Uterus (tissue), 3 donors: ENCODE measurements at regions not wholly inside any gene's neighbourhood (a gene's known extent, or its start where the extent isn't known, plus 50 kb on each side); places are given as distances from the start of the nearest gene placed in this dataset.

Experiments used
- DNase-seq, 2 donors: peaks; one replicate each; pipeline ENCODE4 v3.0.0-alpha.2; 2019 to 2020
- H3K27ac ChIP-seq, 2 donors: fragments of 200-600 bp; sonication (generic); 1 replicate in 1 of 2; 2 replicates in 1 of 2; pipeline ENCODE4 v1.5.1; 2016 to 2018
- H3K27me3 ChIP-seq, 2 donors: fragments of 200-600 bp; sonication (generic); one replicate each; pipeline ENCODE4 v1.5.1; 2018 to 2019; ENCODE audit warnings: control low read depth in 1 of 2
- H3K36me3 ChIP-seq, 2 donors: fragments of 200-600 bp; sonication (generic); one replicate each; pipeline ENCODE4 v1.5.1; 2019; ENCODE audit warnings: control low read depth in 1 of 2
- H3K4me1 ChIP-seq, 2 donors: fragments of 200-600 bp; sonication (generic); one replicate each; pipeline ENCODE4 v1.5.1; 2018 to 2019; ENCODE audit warnings: control low read depth in 1 of 2
- H3K4me3 ChIP-seq, 2 donors: fragments of 200-600 bp; sonication (generic); 1 replicate in 1 of 2; 2 replicates in 1 of 2; pipeline ENCODE4 v1.5.1; 2018 to 2019; ENCODE audit warnings: mild to moderate bottlenecking in 1 of 2
- H3K9me3 ChIP-seq, 2 donors: fragments of 200-600 bp; sonication (generic); one replicate each; pipeline ENCODE4 v1.5.1; 2019; ENCODE audit warnings: control low read depth in 1 of 2
- POLR2A ChIP-seq, 2 donors: fragments of 450-650 bp; IDR thresholded peaks; one replicate each; pipeline ENCODE4 v1.6.1; 2016; ENCODE audit warnings: antibody characterized with exemption in 2 of 2, mild to moderate bottlenecking in 1 of 2, moderate library complexity in 1 of 2
- intact Hi-C: fragments of 100-400 bp; cut with DNase I; formaldehyde crosslinking; loops from one replicate; pipeline ENCODE4 v1.15.1; 2023; ENCODE audit warnings: low total_unique reads
- TF ChIP-seq, protein P1 (sequence below), 4 experiments: fragments of 200-600 bp in 2 of 4; fragments of 450-650 bp in 2 of 4; sonication (generic) in 2 of 4; IDR thresholded peaks; one replicate each; pipeline ENCODE4 v1.5.1; 2016 to 2019; ENCODE audit warnings: antibody characterized with exemption in 4 of 4, mild to moderate bottlenecking in 2 of 4, moderate library complexity in 1 of 4
- donor health status: DM: yes; HTN: yes; CAD: no.

DNA sequence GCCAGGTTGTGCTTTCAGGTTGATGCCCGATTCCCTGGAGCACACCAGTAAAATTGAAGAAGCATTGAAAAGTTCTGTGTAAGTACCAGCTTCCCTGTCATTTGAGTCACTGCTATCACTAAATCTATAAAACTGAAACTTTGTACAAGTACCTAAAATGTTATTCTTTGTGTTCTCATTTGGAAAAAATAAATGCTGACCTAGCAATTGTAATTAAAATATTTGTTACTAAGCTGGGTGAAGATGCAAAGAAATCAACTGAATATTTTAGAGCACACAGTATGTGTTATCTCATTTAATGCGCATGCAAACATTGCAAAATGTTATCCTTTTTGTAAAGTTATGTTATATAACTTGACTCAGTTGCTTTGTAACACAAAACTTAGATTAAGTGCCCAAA lies 733.7 kb downstream of the TBL1XR1 start:
- TF ChIP-seq, protein P1, sequence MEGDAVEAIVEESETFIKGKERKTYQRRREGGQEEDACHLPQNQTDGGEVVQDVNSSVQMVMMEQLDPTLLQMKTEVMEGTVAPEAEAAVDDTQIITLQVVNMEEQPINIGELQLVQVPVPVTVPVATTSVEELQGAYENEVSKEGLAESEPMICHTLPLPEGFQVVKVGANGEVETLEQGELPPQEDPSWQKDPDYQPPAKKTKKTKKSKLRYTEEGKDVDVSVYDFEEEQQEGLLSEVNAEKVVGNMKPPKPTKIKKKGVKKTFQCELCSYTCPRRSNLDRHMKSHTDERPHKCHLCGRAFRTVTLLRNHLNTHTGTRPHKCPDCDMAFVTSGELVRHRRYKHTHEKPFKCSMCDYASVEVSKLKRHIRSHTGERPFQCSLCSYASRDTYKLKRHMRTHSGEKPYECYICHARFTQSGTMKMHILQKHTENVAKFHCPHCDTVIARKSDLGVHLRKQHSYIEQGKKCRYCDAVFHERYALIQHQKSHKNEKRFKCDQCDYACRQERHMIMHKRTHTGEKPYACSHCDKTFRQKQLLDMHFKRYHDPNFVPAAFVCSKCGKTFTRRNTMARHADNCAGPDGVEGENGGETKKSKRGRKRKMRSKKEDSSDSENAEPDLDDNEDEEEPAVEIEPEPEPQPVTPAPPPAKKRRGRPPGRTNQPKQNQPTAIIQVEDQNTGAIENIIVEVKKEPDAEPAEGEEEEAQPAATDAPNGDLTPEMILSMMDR (IDR thresholded peaks at IDR 0.05), result no peak
- no peak for TF ChIP-seq POLR2A (IDR thresholded peaks at IDR 0.05)
- no peaks in the 10 kb centered on the region for H3K36me3 ChIP-seq
- DNase-seq, result no peak
- H3K4me3 ChIP-seq, result no peak overlapping the region
- no peak overlapping the region for H3K27ac ChIP-seq
- H3K4me1 ChIP-seq, result no peaks in the 10 kb centered on the region
- no peaks in the 10 kb centered on the region for H3K27me3 ChIP-seq
- intact Hi-C loops, result no loop called here
- no peaks in the 10 kb centered on the region for H3K9me3 ChIP-seq

DNA sequence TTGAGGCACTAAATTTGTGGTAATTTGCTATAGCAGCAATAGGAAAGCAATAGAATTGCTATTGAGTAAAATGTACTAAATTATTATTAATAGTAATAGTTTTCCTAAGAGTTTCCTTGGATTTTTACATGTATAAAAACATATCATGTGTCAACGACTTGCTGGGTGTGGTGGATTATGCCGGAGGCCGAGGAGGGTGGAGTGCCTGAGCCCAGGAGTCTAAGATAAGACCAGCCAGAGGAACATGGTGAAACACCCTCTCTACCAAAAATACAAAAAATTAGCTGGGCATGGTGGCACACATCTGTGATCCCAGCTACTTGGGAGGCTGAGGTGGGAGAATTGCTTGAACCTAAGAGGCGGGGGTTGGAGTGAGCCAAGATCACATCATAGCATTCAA lies 749.9 kb downstream of the TBL1XR1 start:
- Histone ChIP-seq H3K27me3 (no peaks in the 10 kb centered on the region), H3K27ac (no peak overlapping the region), H3K4me3 (no peak overlapping the region), H3K9me3 (no peaks in the 10 kb centered on the region), H3K4me1 (no peaks in the 10 kb centered on the region), H3K36me3 (no peaks in the 10 kb centered on the region)
- intact Hi-C loops, result no loop called here
- TF ChIP-seq POLR2A (IDR thresholded peaks at IDR 0.05), result no peak
- TF ChIP-seq, protein P1 (IDR thresholded peaks at IDR 0.05), result no peak
- DNase-seq, result no peak

DNA sequence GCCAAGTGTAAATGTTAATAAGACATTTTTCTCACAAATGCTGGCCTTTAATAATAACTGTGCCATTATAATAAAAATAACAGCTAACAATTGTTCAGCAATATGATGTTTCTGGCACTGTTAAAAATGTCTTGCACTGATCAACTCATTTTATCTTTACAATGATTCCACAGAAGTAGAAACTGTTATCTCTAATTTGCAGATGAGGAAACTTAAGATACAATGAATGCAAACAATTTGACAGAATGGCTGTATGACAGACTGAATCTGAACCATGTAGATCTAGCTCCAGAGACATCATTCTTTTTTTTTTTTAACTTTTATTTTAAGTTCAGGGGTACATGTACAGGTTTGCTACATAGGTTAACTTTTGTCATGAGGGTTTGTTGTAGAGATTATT lies 755.0 kb downstream of the TBL1XR1 start:
- Histone ChIP-seq H3K4me1 (no peaks in the 10 kb centered on the region), H3K36me3 (no peaks in the 10 kb centered on the region), H3K4me3 (no peak overlapping the region), H3K27ac (no peak overlapping the region), H3K27me3 (no peaks in the 10 kb centered on the region), H3K9me3 (no peaks in the 10 kb centered on the region)
- TF ChIP-seq POLR2A (IDR thresholded peaks at IDR 0.05), result no peak
- TF ChIP-seq, protein P1 (IDR thresholded peaks at IDR 0.05), result no peak
- intact Hi-C loops, result no loop called here
- no peak for DNase-seq

DNA sequence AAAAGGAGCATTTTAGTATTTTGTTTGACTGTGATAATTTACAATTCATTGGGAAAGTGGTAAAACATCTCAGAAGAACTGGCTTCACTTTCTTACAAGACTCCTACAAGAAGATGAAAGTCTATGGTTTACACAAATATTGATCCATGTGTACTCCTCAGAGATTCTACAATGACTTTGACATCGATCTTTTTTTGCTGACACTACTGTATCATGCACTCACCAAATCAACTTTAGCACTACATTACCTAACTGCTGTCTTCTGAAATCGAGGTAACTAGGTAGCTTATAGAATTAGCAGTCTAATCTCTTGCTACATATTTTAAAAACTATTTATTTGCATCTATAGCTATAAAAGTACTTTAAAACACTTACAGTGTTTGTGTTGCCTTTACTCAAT lies 757.6 kb downstream of the TBL1XR1 start:
- no peak for DNase-seq
- H3K36me3 ChIP-seq, result no peaks in the 10 kb centered on the region
- TF ChIP-seq POLR2A (IDR thresholded peaks at IDR 0.05), result no peak
- TF ChIP-seq, protein P1 (IDR thresholded peaks at IDR 0.05), result no peak
- no peaks in the 10 kb centered on the region for H3K27me3 ChIP-seq
- no peaks in the 10 kb centered on the region for H3K4me1 ChIP-seq
- H3K9me3 ChIP-seq, result no peaks in the 10 kb centered on the region
- H3K27ac ChIP-seq, result no peak overlapping the region
- no peak overlapping the region for H3K4me3 ChIP-seq
- intact Hi-C loops, result no loop called here

DNA sequence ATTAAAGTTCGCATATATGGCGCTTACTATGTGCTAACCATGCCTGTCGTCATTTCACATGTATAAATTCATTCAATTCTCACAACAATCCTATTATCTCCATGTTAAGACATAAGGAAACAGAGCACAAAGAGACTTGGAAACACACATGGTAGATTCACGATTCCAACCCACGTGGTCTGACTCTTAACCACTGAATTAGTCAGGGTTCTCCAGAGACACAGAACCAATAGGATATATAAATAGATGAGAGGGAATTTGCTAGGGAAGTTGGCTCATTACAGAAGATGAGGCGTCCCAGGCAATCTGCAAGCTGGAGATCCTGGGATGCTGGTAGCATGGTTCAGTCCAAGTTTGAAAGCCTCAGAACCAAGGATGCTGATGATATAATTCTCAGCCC lies 765.3 kb downstream of the TBL1XR1 start:
- Histone ChIP-seq H3K4me1 (no peaks in the 10 kb centered on the region), H3K27me3 (no peaks in the 10 kb centered on the region), H3K4me3 (no peak overlapping the region), H3K27ac (no peak overlapping the region), H3K9me3 (no peaks in the 10 kb centered on the region), H3K36me3 (no peaks in the 10 kb centered on the region)
- TF ChIP-seq POLR2A (IDR thresholded peaks at IDR 0.05), result no peak
- no peak for DNase-seq
- intact Hi-C loops, result no loop called here

DNA sequence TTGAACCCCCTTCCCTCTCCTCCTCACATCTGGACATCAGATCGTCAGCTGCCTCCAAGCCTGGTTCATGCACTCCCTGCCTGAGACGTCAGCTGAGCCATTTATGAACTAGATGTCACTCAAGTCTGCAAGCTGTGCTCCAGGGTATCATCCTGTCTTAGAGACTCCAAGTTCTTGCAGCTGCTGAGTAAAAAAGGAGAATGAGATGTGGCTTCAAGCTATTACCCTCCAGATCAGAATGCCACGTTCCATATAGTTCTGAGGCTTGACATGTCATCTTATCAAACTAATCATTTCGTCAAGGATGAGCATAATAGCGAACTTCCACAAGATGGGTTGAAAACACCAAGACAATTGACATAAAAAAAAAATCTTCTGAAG lies 766.3 kb downstream of the TBL1XR1 start:
- DNase-seq, result no peak

More for the DNA sequence above, 766.3 kb downstream of the TBL1XR1 start:
- Histone ChIP-seq H3K27ac (no peak overlapping the region), H3K4me1 (no peaks in the 10 kb centered on the region), H3K27me3 (no peaks in the 10 kb centered on the region), H3K9me3 (no peaks in the 10 kb centered on the region), H3K4me3 (no peak overlapping the region), H3K36me3 (no peaks in the 10 kb centered on the region)
- no peak for TF ChIP-seq POLR2A (IDR thresholded peaks at IDR 0.05)
- TF ChIP-seq, protein P1 (IDR thresholded peaks at IDR 0.05), result no peak
- intact Hi-C loops, result no loop called here
